Mammary epithelial cell (primary cell): ENCODE measurements at regions not wholly inside any gene's neighbourhood (a gene's known extent, or its start where the extent isn't known, plus 50 kb on each side); places are given as distances from the start of the nearest gene placed in this dataset.

Experiments used
- EZH2 ChIP-seq: IDR thresholded peaks from 2 replicates; pipeline ENCODE4 v1.6.1; 2012; ENCODE audit warnings: low read length, inconsistent platforms, borderline replicate concordance
- TF ChIP-seq, protein P1 (sequence below), 2 donors: IDR thresholded peaks in 1 of 2; conservative IDR thresholded peaks in 1 of 2; 2 replicates each; pipeline ENCODE4 v1.5.1; 2011 to 2012; ENCODE audit warnings: inconsistent platforms in 2 of 2, low read length in 2 of 2, mild to moderate bottlenecking in 2 of 2, control low read depth in 1 of 2, low read depth in 1 of 2; ENCODE audit not compliant: insufficient read depth in 1 of 2; ENCODE audit errors: extremely low read depth in 1 of 2

DNA sequence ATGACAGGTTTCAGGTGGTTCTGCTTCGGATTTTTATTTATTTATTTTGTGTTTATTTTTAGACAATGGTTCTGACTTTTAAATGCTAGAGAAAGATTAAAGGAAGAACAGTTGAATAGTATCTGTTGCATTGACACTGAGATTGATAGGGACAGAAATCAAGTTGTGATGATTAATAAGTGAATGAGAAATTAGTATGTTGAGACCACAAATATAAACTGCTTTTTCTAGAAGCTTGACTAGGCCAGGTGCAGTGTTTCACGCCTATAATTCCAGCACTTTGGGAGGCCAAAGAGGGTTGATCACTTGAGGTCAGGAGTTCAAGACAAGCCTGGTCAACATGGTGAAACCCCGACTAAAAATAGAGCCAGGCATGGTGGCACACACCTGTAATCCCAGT, 65.1 kb upstream of the TNRC6B start:
- TF ChIP-seq, protein P1, sequence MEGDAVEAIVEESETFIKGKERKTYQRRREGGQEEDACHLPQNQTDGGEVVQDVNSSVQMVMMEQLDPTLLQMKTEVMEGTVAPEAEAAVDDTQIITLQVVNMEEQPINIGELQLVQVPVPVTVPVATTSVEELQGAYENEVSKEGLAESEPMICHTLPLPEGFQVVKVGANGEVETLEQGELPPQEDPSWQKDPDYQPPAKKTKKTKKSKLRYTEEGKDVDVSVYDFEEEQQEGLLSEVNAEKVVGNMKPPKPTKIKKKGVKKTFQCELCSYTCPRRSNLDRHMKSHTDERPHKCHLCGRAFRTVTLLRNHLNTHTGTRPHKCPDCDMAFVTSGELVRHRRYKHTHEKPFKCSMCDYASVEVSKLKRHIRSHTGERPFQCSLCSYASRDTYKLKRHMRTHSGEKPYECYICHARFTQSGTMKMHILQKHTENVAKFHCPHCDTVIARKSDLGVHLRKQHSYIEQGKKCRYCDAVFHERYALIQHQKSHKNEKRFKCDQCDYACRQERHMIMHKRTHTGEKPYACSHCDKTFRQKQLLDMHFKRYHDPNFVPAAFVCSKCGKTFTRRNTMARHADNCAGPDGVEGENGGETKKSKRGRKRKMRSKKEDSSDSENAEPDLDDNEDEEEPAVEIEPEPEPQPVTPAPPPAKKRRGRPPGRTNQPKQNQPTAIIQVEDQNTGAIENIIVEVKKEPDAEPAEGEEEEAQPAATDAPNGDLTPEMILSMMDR (conservative IDR thresholded peaks at IDR 0.05 in 1 of 2, IDR thresholded peaks at IDR 0.05 in 1 of 2; ENCODE audit: extremely low read depth in 1 of 2, insufficient read depth in 1 of 2, low read depth in 1 of 2, low read length in 2 of 2) = no peak
- TF ChIP-seq EZH2 = no peak
